ENCODE measurements at regions not wholly inside any gene's neighbourhood (a gene's known extent, or its start where the extent isn't known, plus 50 kb on each side); places are given as distances from the start of the nearest gene placed in this dataset.

- no peak for FAIRE-seq
- dilution Hi-C loops (cut with MboI; ENCODE audit: extremely low pct_ligation_motif_present, low sequenced_read_pairs): no loop called here
- intact Hi-C loops (cut with micrococcal nuclease): no loop called here
Observed at GRCh38 chr5:62001640-62002039, 304.4 kb upstream of the KIF2A start.

More at GRCh38 chr5:62001640-62002039, 304.4 kb upstream of the KIF2A start:
- Histone ChIP-seq H3K4me2 (ENCODE audit: insufficient read depth, low read length) (no peak overlapping the region), H3K4me1 (ENCODE audit: control insufficient read depth, extremely low read depth, insufficient read depth, low read length) (no peaks in the 10 kb centered on the region), H3K36me3 (ENCODE audit: control insufficient read depth in 2 of 2, extremely low read depth in 1 of 2, insufficient read depth in 2 of 2, low read length in 2 of 2) (no peaks in the 10 kb centered on the region), H3K79me2 (ENCODE audit: control insufficient read depth, insufficient read depth, low read length) (no peaks in the 10 kb centered on the region), H3K4me3 (replicated peaks in 1 of 3; ENCODE audit: insufficient read depth in 1 of 3, low read depth in 1 of 3, low read length in 3 of 3) (no peak overlapping the region), H3K9me1 (replicated peaks; ENCODE audit: control insufficient read depth, extremely low read depth, insufficient read depth, low read length) (no peaks in the 10 kb centered on the region), H3K9me3 (replicated peaks; ENCODE audit: control insufficient read depth, insufficient read depth, low read length) (no peaks in the 10 kb centered on the region), H3K27ac (ENCODE audit: insufficient read depth, low read depth, low read length) (no peak overlapping the region), H3K9ac (replicated peaks; ENCODE audit: extremely low read depth, insufficient read depth, low read length) (no peak overlapping the region), H3K27me3 (ENCODE audit: control insufficient read depth in 2 of 2, insufficient read depth in 2 of 2, low read length in 2 of 2) (no peaks in the 10 kb centered on the region), H2AFZ (ENCODE audit: low read depth, low read length) (no peak overlapping the region), H4K20me1 (replicated peaks; ENCODE audit: control insufficient read depth, extremely low read depth, insufficient read depth, low read length) (no peaks in the 10 kb centered on the region)
- no peak for DNase-seq (ENCODE audit: low read depth, low spot score)
- no TSS peak for BruUV-seq (replicated peaks)
- TF ChIP-seq GATA2 (IDR thresholded peaks at IDR 0.05; ENCODE audit: insufficient read depth, insufficient read length, low read depth, low read length) (no peak), MAX (IDR thresholded peaks at IDR 0.05; ENCODE audit: insufficient read depth, insufficient read length) (no peak), MYC (IDR thresholded peaks at IDR 0.05; ENCODE audit: low read depth, low read length) (no peak), EZH2 (IDR thresholded peaks at IDR 0.05; ENCODE audit: borderline replicate concordance, low read depth, low read length, severe bottlenecking) (no peak), CTCF (IDR thresholded peaks at IDR 0.05; ENCODE audit: extremely low read depth in 1 of 2, insufficient read depth in 1 of 2, low read depth in 1 of 2, low read length in 2 of 2) (no peak), JUN (IDR thresholded peaks at IDR 0.05; ENCODE audit: borderline replicate concordance, insufficient read depth, insufficient read length, low read depth) (no peak), FOS (IDR thresholded peaks at IDR 0.05; ENCODE audit: borderline replicate concordance, insufficient read depth, low read length) (no peak)
- ChIA-PET POLR2A (no interaction called here), CTCF (no interaction called here)
